GM10266 (cell line): ENCODE measurements at regions not wholly inside any gene's neighbourhood (a gene's known extent, or its start where the extent isn't known, plus 50 kb on each side); places are given as distances from the start of the nearest gene placed in this dataset.

Experiments
- DNase-seq: peaks from one replicate; pipeline ENCODE4 v3.0.0; 2012; ENCODE audit errors: extremely low spot score
- CTCF ChIP-seq: IDR thresholded peaks from 2 replicates; pipeline ENCODE4 v1.5.1; 2012; ENCODE audit warnings: mild to moderate bottlenecking, low read depth; ENCODE audit not compliant: control insufficient read depth, insufficient read depth; ENCODE audit errors: missing control alignments

GRCh38 chr12:47547077-47547476, 158.8 kb downstream of the RPAP3 start:
- no peak for TF ChIP-seq CTCF
- DNase-seq = no peak

- DNase-seq = no peak
- TF ChIP-seq CTCF = no peak
Observed at GRCh38 chr12:47545938-47546609, 159.8 kb downstream of the RPAP3 start.

- no peak for TF ChIP-seq CTCF
- DNase-seq = no peak
Observed at GRCh38 chr12:47534695-47535094, 171.1 kb downstream of the RPAP3 start.

GRCh38 chr12:47530050-47530449, 175.8 kb downstream of the RPAP3 start:
- no peak for TF ChIP-seq CTCF
- DNase-seq = no peak

GRCh38 chr12:47527816-47528215, 178.0 kb downstream of the RPAP3 start:
- TF ChIP-seq CTCF = no peak
- no peak for DNase-seq

- no peak for TF ChIP-seq CTCF
- no peak for DNase-seq
Observed at GRCh38 chr12:47520029-47520428, 185.8 kb downstream of the RPAP3 start.

- DNase-seq = no peak
- no peak for TF ChIP-seq CTCF
Observed at GRCh38 chr12:47517122-47517521, 188.7 kb downstream of the RPAP3 start.
